WTC11 (cell line): ENCODE measurements at regions not wholly inside any gene's neighbourhood (a gene's known extent, or its start where the extent isn't known, plus 50 kb on each side); places are given as distances from the start of the nearest gene placed in this dataset.

Experiments used
- ATAC-seq: fragments of 200-7000 bp; cut with Tn5 transposase; 2 replicates; pipeline ENCODE4 v1.10.0; 2021; ENCODE audit warnings: mild to moderate bottlenecking, moderate library complexity
- CTCF ChIA-PET: fragments of 300-600 bp; sonication (Branson Sonifier 250); formaldehyde crosslinking; loops from one replicate; lab custom pipeline; 2021; ENCODE audit warnings: antibody characterized with exemption; lab: Charles Lee
- POLR2A ChIA-PET: fragments of 350-600 bp; sonication (Branson Sonifier 250); formaldehyde crosslinking; loops from one replicate; lab custom pipeline; 2021; ENCODE audit warnings: antibody characterized with exemption; lab: Charles Lee
- DNase-seq: peaks from one replicate; pipeline ENCODE4 v3.0.0; 2021; ENCODE audit warnings: low spot score
- H3K27ac Mint-ChIP-seq: 2 replicates; pipeline ENCODE4 v1.8.0; 2021; ENCODE audit warnings: mixed read lengths
- H3K27me3 Mint-ChIP-seq: 2 replicates; pipeline ENCODE4 v1.8.0; 2021; ENCODE audit warnings: low read depth, mild to moderate bottlenecking, moderate library complexity, mixed read lengths
- H3K36me3 Mint-ChIP-seq: 2 replicates; pipeline ENCODE4 v1.8.0; 2021; ENCODE audit warnings: mixed read lengths
- H3K4me1 Mint-ChIP-seq: 2 replicates; pipeline ENCODE4 v1.8.0; 2022; ENCODE audit warnings: mixed read lengths
- H3K4me3 Mint-ChIP-seq: 2 replicates; pipeline ENCODE4 v1.8.0; 2021; ENCODE audit warnings: mild to moderate bottlenecking, moderate library complexity, mixed read lengths
- H3K9me3 Mint-ChIP-seq: 2 replicates; pipeline ENCODE4 v1.8.0; 2021; ENCODE audit warnings: mixed read lengths
- ARID4B ChIP-seq: sonication (generic); formaldehyde crosslinking; IDR thresholded peaks from 2 replicates; pipeline ENCODE4 v1.8.0; 2023; ENCODE audit warnings: missing genetic modification reagents, mild to moderate bottlenecking, borderline replicate concordance
- ATF1 ChIP-seq: sonication (generic); formaldehyde crosslinking; IDR thresholded peaks from 2 replicates; pipeline ENCODE4 v1.8.1; 2023; ENCODE audit warnings: mild to moderate bottlenecking, moderate library complexity, missing genetic modification reagents
- ATF3 ChIP-seq: sonication (generic); formaldehyde crosslinking; conservative IDR thresholded peaks from 2 replicates; pipeline ENCODE4 v1.8.1; 2022; ENCODE audit warnings: mild to moderate bottlenecking, missing genetic modification reagents
- ATF6 ChIP-seq: sonication (generic); formaldehyde crosslinking; IDR thresholded peaks from 2 replicates; pipeline ENCODE4 v1.8.1; 2023; ENCODE audit warnings: mild to moderate bottlenecking, missing genetic modification reagents
- E2F1 ChIP-seq: sonication (generic); formaldehyde crosslinking; IDR thresholded peaks from 2 replicates; pipeline ENCODE4 v1.8.0; 2022; ENCODE audit warnings: mild to moderate bottlenecking, missing genetic modification reagents
- E2F4 ChIP-seq: sonication (generic); formaldehyde crosslinking; IDR thresholded peaks from 2 replicates; pipeline ENCODE4 v1.8.1; 2022; ENCODE audit warnings: low read depth, mild to moderate bottlenecking, moderate library complexity, missing genetic modification reagents, borderline replicate concordance
- HMGXB4 ChIP-seq: sonication (generic); formaldehyde crosslinking; IDR thresholded peaks from 2 replicates; pipeline ENCODE4 v1.8.1; 2023; ENCODE audit warnings: mild to moderate bottlenecking, moderate library complexity, missing genetic modification reagents
- IRF1 ChIP-seq: sonication (generic); formaldehyde crosslinking; IDR thresholded peaks from 2 replicates; pipeline ENCODE4 v1.8.0; 2023; ENCODE audit warnings: missing genetic modification reagents
- OVOL2 ChIP-seq: fragments of 250-450 bp; sonication (Bioruptor Pico); IDR thresholded peaks from 2 replicates; pipeline ENCODE4 v1.9.0; 2021; ENCODE audit warnings: mild to moderate bottlenecking, borderline replicate concordance
- PREB ChIP-seq: sonication (generic); formaldehyde crosslinking; IDR thresholded peaks from 2 replicates; pipeline ENCODE4 v1.8.1; 2022; ENCODE audit warnings: mild to moderate bottlenecking, missing genetic modification reagents, moderate library complexity, borderline replicate concordance
- USF2 ChIP-seq: sonication (generic); formaldehyde crosslinking; IDR thresholded peaks from 2 replicates; pipeline ENCODE4 v1.8.1; 2023; ENCODE audit warnings: mild to moderate bottlenecking, missing genetic modification reagents, moderate library complexity
- ZBTB21 ChIP-seq: sonication (generic); formaldehyde crosslinking; IDR thresholded peaks from 2 replicates; pipeline ENCODE4 v1.8.1; 2023; ENCODE audit warnings: mild to moderate bottlenecking, missing genetic modification reagents, borderline replicate concordance
- ZNF512 ChIP-seq: sonication (generic); formaldehyde crosslinking; IDR thresholded peaks from 2 replicates; pipeline ENCODE4 v1.8.1; 2022; ENCODE audit warnings: missing genetic modification reagents, borderline replicate concordance

GRCh38 chr10:118207470-118208007 lies 134.6 kb downstream of the FAM204A start (continued):
- TF ChIP-seq ZNF512 (CRISPR knock-in tag) (no peak), E2F1 (CRISPR knock-in tag) (no peak), ATF1 (CRISPR knock-in tag) (no peak), HMGXB4 (no peak), ATF3 (CRISPR knock-in tag) (no peak), OVOL2 (CRISPR knock-in tag) (no peak)

GRCh38 chr10:118204292-118204943 lies 137.7 kb downstream of the FAM204A start:
- Mint-ChIP-seq H3K36me3 (no peaks in the 10 kb centered on the region), H3K27me3 (peaks cover 28% of the 10 kb centered on the region), H3K27ac (no peak overlapping the region), H3K9me3 (no peaks in the 10 kb centered on the region), H3K4me1 (peaks cover 39% of the 10 kb centered on the region), H3K4me3 (peak overlapping the region; percentile 11; the same call in 1 of the 2 replicates)
- ATAC-seq (peak; percentile 77), DNase-seq (no peak)
- POLR2A ChIA-PET: no interaction called here
- CTCF ChIA-PET: interaction anchor here (1.2 kb wide), 1 partner anchor 54 kb away, joined by 3 read pairs; no protein-coding TSS in a partner anchor
- no peak for TF ChIP-seq IRF1 (CRISPR knock-in tag)
- TF ChIP-seq ATF3 (CRISPR knock-in tag): no peak
- TF ChIP-seq ATF1 (CRISPR knock-in tag): no peak
- TF ChIP-seq E2F4 (CRISPR knock-in tag): no peak
- TF ChIP-seq ATF6 (CRISPR knock-in tag): no peak
- no peak for TF ChIP-seq ZBTB21 (CRISPR knock-in tag)
- no peak for TF ChIP-seq ARID4B
- no peak for TF ChIP-seq USF2
- no peak for TF ChIP-seq PREB
